GM18498 (cell line): ENCODE measurements at regions not wholly inside any gene's neighbourhood (a gene's known extent, or its start where the extent isn't known, plus 50 kb on each side); places are given as distances from the start of the nearest gene placed in this dataset.
"Not testable (repeated sequence)": the region's sequence is repeated elsewhere in the genome, so short reads cannot be mapped to it uniquely, and the experiment has no call there.

Source experiments
- ATAC-seq: cut with Tn5 transposase; IDR thresholded peaks from one replicate; pipeline ENCODE4 v1.9.1; 2021; ENCODE audit warnings: mild to moderate bottlenecking, moderate library complexity; ENCODE audit not compliant: unreplicated experiment

GRCh38 chr13:90436697-90437096 lies 910.8 kb upstream of the MIR17HG start:
- no peak for ATAC-seq

- no peak for ATAC-seq
These were observed 908.9 kb upstream of the MIR17HG start for GRCh38 chr13:90438576-90438975.

GRCh38 chr13:90443268-90443667 lies 904.2 kb upstream of the MIR17HG start:
- ATAC-seq = no peak

- ATAC-seq = no peak
These were observed 903.3 kb upstream of the MIR17HG start for GRCh38 chr13:90444232-90444631.

- ATAC-seq = no peak
These were observed 902.3 kb upstream of the MIR17HG start for GRCh38 chr13:90445179-90445578.

- no peak for ATAC-seq
These were observed 900.3 kb upstream of the MIR17HG start for GRCh38 chr13:90447034-90447733.

GRCh38 chr13:90447734-90448101 lies 899.8 kb upstream of the MIR17HG start:
- ATAC-seq = no peak

- ATAC-seq = no peak
These were observed 898.9 kb upstream of the MIR17HG start for GRCh38 chr13:90448466-90449037.

GRCh38 chr13:90453342-90453741 lies 894.1 kb upstream of the MIR17HG start:
- ATAC-seq = no peak

GRCh38 chr13:90454002-90454636 lies 893.4 kb upstream of the MIR17HG start:
- no peak for ATAC-seq

- no peak for ATAC-seq
These were observed 892.4 kb upstream of the MIR17HG start for GRCh38 chr13:90455067-90455466.

- ATAC-seq = no peak
These were observed 891.7 kb upstream of the MIR17HG start for GRCh38 chr13:90455823-90456222.

- no peak for ATAC-seq
These were observed 886.1 kb upstream of the MIR17HG start for GRCh38 chr13:90461398-90461797.

- ATAC-seq = no peak
These were observed 870.3 kb upstream of the MIR17HG start for GRCh38 chr13:90477216-90477615.

- ATAC-seq = no peak
These were observed 863.6 kb upstream of the MIR17HG start for GRCh38 chr13:90483906-90484305.

- no peak for ATAC-seq
These were observed 862.1 kb upstream of the MIR17HG start for GRCh38 chr13:90485436-90485835.

GRCh38 chr13:90492872-90493271 lies 854.6 kb upstream of the MIR17HG start:
- ATAC-seq = no peak

- no peak for ATAC-seq
These were observed 853.8 kb upstream of the MIR17HG start for GRCh38 chr13:90493667-90494066.

GRCh38 chr13:90494849-90495248 lies 852.6 kb upstream of the MIR17HG start:
- not testable (repeated sequence) for ATAC-seq

- ATAC-seq = no peak
These were observed 849.4 kb upstream of the MIR17HG start for GRCh38 chr13:90498096-90498495.

- ATAC-seq = no peak
These were observed 848.7 kb upstream of the MIR17HG start for GRCh38 chr13:90498816-90499215.

- no peak for ATAC-seq
These were observed 846.9 kb upstream of the MIR17HG start for GRCh38 chr13:90500569-90500968.
